HUDEP-2 (cell line): ENCODE measurements at regions not wholly inside any gene's neighbourhood (a gene's known extent, or its start where the extent isn't known, plus 50 kb on each side); places are given as distances from the start of the nearest gene placed in this dataset.
"Not testable (repeated sequence)": the region's sequence is repeated elsewhere in the genome, so short reads cannot be mapped to it uniquely, and the experiment has no call there.

Source experiments
- DNase-seq, 76 experiments: peaks; one replicate each; lab custom pipeline; 2025; ENCODE audit not compliant: unreplicated experiment in 76 of 76; lab: John Stamatoyannopoulos, UW

DNA sequence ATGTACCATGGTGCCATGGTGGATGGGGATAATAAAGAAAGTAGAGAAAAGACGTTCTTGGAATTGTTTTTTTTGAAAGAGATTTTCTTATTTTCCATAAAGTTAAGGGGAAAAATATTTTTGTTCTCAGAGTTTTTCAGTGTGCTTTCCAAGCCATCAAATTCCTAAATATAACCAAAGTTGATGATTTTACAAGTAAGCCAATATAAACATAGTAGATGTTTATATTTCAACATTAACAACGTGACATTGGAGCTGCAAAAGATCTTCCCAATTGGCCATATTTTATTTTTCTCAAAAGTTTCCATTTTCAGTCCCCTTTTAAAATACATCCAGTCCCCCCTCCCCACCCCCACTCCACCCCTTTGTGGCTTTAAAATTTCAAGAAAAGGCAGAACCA, 80.9 kb upstream of the PICALM start:
- DNase-seq, result no peak

- DNase-seq, result peak in 47 of 76 experiments; percentile 10 to 85 (median 55)
Observed at GRCh38 chr11:86148345-86148747, 79.5 kb upstream of the PICALM start.

DNA sequence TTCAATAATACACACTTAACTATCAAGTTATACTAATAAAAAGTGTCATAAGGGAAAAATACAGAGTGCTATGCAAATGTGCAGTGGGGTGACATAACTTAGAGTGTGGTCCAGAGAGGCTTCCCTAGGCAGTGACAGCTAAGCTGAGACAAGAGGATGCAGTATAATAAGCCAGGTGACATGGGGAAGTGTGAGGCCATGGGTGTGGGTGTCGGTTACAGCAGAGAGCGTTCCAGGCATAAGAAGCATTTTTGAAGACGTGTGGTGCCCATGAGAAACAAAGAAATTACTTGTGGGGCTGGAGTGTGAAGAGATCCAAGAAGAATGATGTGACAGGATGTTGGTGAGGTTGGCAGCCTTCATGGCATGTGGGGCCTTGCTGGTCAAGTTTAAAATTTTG, 78.1 kb upstream of the PICALM start:
- DNase-seq, result peak in 1 of 76 experiments; percentile 25

DNA sequence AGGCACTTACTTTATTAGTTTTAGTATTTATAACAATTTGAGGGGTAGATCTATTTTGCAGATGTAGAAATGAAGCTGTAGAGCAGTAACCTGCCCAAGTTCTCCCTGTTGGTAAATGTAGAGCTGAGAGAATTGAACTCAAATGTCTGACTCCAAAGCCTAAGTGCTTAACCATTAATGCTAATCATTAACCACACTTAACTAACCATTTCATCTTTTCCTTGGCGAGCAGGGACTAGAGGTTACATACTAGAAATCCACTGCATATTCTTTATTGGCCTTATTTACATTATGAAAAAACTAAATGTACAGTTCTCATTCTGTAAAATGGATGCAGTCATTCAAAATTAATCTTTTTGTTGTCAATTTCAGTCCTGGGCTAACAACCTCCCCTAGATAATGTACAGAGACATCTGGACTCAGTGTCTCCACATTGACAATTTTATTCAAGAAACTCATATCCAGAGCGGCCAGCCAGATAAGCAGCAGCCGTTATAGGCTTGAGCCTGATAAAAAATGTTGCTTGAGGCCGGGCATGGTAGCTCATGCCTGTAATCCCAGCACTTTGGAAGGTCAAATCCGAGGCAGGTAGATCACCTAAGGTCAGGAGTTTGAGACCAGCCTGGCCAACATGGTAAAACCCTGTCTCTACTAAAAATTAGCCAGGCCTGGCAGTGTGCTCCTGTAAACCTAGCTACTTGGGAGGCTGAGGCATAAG, 76.7 kb upstream of the PICALM start:
- peak in 68 of 76 experiments; percentile 8 to 84 (median 57) for DNase-seq

- no peak for DNase-seq
Observed at GRCh38 chr11:86144846-86145245, 76.0 kb upstream of the PICALM start.

- DNase-seq, result not testable (repeated sequence)
Observed at GRCh38 chr11:86144087-86144486, 75.2 kb upstream of the PICALM start.

DNA sequence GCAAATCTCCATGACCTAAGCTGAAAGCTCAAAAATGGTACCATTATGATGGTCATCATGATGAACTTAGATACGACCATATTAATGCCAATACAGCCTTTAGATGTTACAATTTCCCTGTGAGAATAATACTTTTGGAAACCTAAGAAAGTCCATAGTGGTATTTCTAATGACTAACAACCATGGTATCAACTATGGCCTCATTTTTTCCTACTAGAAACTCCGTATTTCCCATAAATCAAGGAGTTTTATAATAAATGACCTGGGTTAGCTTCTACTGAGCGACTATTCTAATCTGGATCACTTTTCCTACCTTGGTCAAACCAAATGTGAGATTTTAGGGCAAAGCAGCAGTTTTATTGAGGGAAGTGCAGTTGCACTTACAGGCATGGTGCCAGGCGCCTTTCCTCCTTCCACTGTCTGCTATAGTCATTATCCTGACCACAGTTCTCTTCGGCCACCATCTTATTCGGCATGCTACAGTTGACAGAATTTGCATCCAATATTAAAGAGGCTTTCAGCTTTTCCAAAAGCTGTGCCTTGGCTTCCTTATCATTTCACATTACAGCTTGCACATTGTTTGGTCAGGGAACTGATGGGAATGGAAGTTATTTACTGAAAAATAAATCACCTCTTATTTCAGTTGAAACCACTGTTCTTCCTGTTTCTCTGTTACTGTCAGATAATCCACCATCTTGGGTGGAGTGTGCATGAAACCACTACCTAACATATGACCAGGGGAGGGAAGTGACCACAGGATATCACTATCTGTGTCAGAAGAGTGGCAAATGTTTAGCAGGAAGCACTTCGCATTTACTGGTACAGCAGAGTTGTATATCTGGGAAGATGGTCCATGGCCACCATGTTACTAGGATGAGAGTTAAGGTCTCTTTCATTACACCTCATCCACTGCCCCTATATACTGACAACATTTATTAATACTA, 74.5 kb upstream of the PICALM start:
- DNase-seq, result peak in 55 of 76 experiments; percentile 17 to 85 (median 53)

GRCh38 chr11:86142170-86142569, 73.3 kb upstream of the PICALM start:
- no peak for DNase-seq

DNA sequence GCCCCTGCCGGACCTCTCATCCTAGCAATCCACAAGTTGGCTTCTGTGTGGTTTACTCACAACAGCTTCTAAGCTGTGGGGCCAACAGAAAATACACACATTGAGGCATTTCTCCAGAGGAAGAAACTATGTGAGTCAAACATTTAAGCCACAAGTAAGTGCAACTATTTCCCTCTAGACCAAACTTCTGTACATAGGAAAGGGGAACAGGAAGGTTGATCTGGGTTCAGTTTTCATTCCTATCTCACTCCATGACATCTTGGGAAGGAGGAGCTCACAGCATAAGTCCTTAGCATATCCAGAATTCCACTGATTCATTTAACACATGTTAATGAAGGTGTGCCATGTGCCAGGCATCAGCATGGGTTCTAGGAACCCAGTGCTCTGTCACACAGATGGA, 72.8 kb upstream of the PICALM start:
- DNase-seq, result no peak

DNA sequence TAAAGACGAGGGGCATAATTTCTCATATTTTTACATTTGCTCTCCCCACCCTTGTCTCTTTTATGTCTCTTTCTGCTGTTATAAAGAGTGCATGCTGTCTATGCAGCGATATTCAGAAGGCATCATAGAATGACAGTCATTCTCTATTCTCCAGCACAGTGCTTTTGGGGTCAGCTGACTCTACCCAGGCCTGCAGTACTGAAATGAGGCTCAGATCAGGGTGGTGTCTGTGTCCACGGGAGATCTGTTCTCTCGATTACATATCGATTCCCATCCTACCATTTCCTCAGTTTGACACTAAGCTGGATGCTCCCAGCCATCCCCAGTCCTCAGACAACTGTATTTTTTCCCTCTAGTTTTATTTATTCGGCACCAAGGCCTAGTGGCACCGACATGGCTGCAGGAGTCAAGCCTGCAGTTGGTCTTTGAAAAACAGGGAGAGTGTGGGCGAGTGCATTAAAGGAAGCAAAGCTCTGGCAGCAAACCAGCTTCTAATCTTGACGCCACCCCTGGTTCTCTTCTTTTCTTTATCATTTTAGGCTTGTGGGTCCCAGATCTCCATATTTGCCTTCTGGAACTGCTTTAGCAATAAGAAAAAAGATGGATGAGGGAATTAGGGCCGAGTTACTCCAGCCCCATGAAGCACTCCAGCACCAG, 71.6 kb upstream of the PICALM start:
- peak in 13 of 76 experiments; percentile 9 to 48 (median 21) for DNase-seq

GRCh38 chr11:86138958-86139357, 70.1 kb upstream of the PICALM start:
- no peak for DNase-seq

DNA sequence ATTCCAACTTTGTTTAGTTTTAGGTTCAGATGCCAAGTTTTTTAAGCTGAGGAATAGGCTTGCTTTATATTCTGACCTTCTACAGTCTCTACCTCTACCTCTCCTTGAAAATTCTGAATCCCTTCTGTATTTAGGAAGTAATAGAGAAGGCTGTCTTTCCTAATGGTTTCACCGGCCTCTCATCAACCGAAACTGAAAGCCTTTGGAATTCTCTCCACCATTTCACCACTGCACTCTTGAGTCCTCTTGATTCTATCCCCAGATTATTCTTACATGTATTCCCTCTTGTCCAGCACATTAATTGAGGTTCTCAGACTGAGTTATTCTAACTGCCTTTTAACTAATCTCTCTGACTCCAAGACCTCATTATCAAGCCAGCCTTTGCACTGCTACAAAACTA, 67.7 kb upstream of the PICALM start:
- DNase-seq, result no peak

DNA sequence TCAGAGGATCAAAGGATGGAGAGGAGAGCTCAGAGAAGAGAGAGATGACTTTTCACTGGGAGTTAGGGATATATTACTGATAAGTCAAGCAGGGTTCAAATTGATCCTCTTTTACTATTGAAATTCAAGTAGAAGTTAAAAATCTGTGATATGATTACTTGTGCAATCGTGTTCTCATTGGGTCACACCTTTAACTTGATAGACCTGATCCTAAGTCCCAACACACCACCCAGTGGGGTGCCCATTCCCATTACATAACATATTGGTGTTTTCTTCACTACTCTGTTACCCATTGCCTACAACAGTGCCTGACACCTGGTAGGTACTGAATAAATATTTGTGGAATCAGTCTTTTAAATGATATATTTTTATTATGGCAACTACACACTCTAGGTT, 66.4 kb upstream of the PICALM start:
- no peak for DNase-seq

DNA sequence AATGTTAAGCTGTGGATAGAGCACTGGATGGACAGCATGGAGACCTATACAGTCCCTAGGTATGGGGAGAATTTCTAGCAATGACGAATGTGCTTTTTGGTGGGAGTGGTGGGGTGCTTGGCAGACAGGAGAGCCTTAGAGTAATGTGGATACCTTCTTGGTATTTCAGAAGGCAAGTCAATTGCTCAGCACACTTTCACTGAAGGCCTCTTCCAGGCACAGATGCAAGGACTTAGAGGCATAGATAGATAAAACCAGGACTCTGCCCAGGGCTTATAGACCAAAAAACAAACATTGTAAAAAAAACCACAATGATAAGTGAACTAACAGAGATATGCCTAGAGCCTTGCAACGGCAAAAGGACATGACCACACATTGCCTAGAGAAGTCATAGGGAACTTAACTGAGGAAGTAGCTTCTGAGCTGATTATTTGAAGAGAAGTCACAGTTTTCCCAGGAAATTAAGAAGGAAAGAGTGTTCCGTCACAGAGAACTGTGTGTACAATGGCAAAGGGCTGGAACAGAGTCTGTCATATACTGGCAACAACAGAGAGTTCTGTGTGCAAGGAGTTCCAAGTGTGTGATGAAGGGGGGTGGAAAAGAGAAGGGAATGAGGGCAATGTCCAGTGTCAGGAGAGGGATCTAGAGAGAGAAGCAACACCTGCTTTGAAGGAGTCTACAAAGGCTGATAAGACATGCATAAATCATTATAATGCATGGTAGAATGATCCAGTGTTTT, 65.9 kb upstream of the PICALM start:
- peak in 56 of 76 experiments; percentile 16 to 86 (median 48) for DNase-seq

GRCh38 chr11:86132667-86133249, 63.9 kb upstream of the PICALM start:
- no peak for DNase-seq

DNA sequence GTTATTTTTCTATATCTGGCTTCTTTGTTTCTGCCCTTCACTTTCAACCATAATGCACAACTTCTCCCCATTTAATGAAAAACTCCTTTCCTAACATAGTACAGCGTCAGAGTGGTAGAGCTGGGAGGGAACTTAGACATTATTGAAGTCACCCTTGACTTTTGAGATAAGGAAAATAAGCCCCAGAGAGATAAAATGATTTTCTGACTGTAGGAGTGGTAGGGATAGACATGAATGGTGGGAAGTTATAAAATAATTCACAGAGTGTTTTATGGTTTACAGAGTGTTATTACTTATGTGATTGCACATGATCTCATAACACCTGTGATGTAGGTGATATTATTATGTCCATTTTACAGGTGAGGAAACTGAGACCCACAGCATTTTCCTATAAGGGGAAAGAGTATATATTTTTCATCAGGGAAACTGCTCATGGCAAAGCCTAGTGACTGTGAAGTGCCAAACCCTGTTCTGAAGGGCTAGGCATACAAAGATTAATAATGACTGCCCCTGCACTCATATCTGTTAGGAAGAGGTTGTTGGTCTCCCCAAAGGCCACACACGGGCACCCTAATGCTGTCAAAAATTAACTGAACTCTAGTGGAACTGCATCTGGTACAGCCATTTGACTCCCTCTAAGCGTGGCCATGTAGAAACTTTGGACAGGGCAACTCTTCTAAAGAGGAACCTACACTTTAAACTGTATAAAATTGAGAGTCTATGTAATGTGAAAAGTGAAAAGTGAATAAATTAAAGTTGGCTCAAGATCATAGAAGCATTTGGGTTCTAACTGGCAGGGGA, 61.1 kb upstream of the PICALM start:
- DNase-seq, result peak in 14 of 76 experiments; percentile 7 to 46 (median 22)

GRCh38 chr11:86128914-86129313, 60.0 kb upstream of the PICALM start:
- no peak for DNase-seq

GRCh38 chr11:86126862-86127261, 58.0 kb upstream of the PICALM start:
- DNase-seq, result no peak
